LNCaP clone FGC (cell line): ENCODE measurements at regions not wholly inside any gene's neighbourhood (a gene's known extent, or its start where the extent isn't known, plus 50 kb on each side); places are given as distances from the start of the nearest gene placed in this dataset.
"Not testable (repeated sequence)": the region's sequence is repeated elsewhere in the genome, so short reads cannot be mapped to it uniquely, and the experiment has no call there.

Experiments used
- DNase-seq: peaks from one replicate; pipeline ENCODE4 v3.0.0-alpha.2; 2011; ENCODE audit warnings: low read depth
- H3K4me3 ChIP-seq: 2 replicates; pipeline ENCODE4 v1.5.1; 2011; ENCODE audit warnings: mild to moderate bottlenecking, low read depth, low read length, control low read depth
- TF ChIP-seq, protein P1 (sequence below): IDR thresholded peaks from 2 replicates; pipeline ENCODE4 v1.5.1; 2012; ENCODE audit warnings: mild to moderate bottlenecking; ENCODE audit not compliant: control insufficient read depth, insufficient read depth; ENCODE audit errors: extremely low read depth

DNA sequence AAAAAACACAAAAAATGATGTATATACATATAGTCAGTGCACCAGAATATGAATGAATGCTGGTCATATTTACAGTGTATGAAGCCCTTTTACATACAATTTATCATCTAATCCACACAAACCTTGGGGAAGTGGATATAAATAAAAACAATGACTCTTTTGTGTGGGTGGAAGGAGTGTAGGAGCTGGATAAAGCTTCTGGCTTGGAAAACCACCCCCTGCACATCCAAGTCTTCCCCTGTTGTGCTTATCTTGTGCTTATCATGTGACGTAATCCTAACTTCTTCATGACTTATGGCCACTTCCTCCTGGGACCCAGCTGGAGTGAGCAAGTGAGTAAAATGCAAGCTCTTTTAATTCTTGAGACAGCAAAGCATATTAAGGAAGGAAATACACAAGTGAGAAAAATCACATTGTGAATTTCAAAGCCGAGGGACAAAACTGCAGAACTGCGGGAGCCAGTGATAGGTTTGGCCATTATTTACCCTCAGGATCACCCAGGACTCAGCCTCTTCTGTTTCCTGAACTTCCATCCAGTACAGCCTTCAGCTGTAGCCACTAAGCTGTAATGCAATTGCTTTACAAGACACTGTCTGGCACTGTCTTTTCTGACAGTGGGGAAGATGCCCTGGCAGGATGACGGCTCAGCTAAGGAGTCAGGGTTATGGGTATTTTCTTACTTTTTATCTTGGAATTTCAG is 104.0 kb upstream of the PPM1J start:
- DNase-seq, result no peak
- no peak overlapping the region for H3K4me3 ChIP-seq
- TF ChIP-seq, protein P1, sequence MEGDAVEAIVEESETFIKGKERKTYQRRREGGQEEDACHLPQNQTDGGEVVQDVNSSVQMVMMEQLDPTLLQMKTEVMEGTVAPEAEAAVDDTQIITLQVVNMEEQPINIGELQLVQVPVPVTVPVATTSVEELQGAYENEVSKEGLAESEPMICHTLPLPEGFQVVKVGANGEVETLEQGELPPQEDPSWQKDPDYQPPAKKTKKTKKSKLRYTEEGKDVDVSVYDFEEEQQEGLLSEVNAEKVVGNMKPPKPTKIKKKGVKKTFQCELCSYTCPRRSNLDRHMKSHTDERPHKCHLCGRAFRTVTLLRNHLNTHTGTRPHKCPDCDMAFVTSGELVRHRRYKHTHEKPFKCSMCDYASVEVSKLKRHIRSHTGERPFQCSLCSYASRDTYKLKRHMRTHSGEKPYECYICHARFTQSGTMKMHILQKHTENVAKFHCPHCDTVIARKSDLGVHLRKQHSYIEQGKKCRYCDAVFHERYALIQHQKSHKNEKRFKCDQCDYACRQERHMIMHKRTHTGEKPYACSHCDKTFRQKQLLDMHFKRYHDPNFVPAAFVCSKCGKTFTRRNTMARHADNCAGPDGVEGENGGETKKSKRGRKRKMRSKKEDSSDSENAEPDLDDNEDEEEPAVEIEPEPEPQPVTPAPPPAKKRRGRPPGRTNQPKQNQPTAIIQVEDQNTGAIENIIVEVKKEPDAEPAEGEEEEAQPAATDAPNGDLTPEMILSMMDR, result no peak

DNA sequence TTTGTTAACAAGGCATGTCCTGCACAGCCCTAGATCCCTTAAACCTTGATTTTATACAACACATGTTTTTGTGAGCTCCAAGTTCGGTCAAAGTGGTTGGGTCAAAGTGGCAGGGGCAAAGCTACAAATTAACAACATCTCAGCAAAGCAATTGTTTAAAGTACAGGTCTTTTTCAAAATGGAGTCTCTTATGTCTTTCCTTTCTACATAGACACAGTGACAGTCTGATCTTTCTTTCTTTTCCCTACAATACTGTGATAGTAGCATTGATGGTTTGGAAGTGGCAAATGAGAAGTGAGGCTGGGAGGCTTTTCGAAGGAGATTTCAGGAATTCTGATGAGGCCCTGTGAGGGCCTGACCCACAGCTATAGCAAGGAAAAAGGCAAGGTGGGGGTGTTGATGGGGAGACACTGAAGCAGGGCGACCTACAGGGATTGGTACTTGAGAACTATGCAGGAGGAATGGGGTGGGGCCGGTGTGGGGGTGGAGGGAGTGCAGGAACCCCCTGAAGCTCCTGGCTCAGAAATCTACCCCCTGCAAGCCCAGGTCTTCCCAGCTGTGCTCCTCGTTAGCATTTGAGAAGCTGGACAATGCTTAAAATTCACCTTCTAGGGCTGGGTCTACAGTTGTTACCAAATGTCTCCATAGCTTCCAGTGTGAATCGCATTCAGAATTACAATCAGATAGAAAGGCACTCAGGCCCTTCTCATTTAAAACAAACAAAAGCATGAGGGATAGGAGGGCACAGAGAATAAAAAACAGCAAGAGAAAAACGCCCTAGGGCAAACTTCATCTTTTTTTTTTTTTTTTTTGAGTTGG is 102.6 kb upstream of the PPM1J start:
- TF ChIP-seq, protein P1, result no peak
- H3K4me3 ChIP-seq, result no peak overlapping the region
- no peak for DNase-seq

DNA sequence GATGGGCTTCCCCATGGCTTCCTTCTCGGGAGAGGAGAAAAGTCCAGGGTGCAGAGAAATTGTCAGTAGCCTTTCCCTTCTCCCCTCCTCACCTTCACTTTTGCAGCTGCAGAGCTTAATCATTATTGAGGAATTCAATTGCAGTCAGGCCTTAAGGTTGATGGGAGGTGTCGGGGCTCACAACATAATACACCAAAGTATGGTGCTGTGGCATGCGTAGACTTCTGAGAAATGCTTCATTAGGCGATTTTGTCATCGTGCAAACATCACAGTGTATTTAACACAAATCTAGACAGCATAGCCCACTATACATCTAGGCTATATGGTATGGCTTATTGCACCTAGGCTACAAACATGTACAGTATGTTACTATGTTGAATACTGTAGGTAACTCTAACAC is 100.2 kb upstream of the PPM1J start:
- H3K4me3 ChIP-seq, result no peak overlapping the region
- DNase-seq, result no peak
- TF ChIP-seq, protein P1, result no peak

DNA sequence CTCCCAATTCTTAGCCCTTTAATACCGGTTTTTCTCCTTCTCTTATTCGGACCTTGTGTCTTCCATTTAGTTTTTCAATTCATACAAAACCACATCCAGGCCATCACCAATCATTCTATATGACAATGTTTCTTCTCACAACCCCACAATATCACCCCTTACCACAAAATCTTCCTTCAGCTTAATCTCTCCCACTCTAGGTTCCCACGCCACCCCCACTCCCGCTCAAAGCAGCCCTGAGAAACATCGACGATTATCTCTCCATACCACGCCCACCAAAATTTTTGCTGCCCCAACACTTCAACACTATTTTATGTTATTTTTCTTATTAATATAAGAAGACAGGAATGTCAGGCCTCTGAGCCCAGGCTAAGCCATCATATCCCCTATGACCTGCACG is 99.5 kb upstream of the PPM1J start:
- H3K4me3 ChIP-seq, DNase-seq: not testable (repeated sequence)

DNA sequence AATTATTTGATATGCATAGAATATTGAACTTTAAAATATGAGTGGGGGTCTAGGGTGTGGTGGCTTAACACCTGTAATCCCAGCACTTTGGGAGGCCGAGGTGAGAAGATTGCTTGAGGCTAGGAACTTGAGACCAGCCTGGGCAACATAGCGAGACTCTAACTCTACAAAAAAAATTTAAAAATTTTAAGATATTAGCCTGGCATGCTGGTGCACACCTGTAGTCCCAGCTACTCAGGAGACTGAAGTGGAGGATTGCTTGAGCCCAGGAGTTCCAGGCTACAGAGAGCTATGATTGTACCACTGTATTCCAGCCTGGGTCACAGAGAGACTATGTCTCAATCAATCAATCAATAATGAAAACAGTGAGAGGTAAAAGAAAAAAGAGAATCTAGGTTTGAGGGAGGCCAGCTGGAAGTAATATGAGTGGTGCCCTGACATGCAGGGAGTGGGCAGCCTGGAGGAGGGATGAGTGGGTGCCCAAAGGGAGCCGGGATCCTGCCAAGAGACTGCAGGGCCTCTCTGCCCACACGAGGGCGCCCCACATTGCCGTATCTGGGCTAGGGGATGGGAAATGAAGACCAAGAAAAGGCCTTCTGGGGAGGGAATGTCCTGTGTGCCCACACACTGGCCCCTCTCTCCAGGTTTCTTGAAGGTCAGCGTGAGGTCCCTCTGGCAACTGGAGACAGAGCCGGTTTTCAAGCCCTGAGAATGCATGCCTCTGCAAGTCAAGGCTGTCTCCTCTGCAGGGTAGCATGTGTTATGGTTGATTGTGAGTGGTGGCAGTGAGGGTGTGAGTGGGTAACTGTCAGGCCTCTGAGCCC is 93.9 kb upstream of the PPM1J start:
- no peak for DNase-seq
- H3K4me3 ChIP-seq, result no peak overlapping the region
- TF ChIP-seq, protein P1, result peak; percentile 93

DNA sequence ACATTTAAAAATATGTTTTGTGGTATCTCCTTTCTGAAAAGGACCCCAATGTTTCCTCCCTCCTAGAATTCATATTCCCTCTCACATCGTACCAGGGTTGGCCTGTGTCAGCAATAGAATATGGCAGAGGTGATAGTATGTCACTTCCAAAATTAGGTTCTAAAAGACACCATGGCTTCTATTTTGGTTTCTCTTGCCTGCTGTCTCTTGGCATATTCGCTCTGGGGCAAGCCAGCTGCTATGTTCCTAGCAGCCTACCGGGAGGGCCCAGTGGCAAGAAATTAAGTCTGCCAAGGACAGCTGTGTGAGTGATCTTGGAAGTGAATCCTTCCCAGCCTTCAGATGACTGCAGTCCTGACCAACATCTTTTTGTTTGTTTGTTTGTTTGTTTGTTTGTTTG is 92.9 kb upstream of the PPM1J start:
- no peak for DNase-seq
- H3K4me3 ChIP-seq, result no peak overlapping the region
- TF ChIP-seq, protein P1, result no peak

DNA sequence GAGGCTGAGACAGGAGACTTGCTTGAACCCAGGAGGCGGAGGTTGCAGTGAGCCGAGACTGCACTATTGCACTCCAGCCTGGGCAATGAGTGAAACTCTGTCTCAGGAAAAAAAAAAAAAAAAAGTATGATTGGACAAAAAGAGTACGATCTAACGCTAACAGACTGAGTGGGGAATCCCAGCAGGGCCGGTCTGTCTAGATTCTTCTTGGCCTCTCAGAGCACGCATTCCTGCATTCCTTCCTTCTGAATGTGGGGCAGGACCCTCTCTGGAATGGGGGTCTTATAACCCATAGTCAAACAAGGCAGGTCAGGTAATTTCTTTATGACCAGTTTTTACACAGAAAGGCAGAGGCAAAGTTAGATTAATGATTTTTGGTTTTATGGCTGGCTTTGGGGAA is 92.0 kb upstream of the PPM1J start:
- no peak for DNase-seq

More for the DNA sequence above, 92.0 kb upstream of the PPM1J start:
- H3K4me3 ChIP-seq, result no peak overlapping the region
- TF ChIP-seq, protein P1, result no peak
